CD4-positive, alpha-beta T cell (primary cell): ENCODE measurements at regions not wholly inside any gene's neighbourhood (a gene's known extent, or its start where the extent isn't known, plus 50 kb on each side); places are given as distances from the start of the nearest gene placed in this dataset.
"Not testable (repeated sequence)": the region's sequence is repeated elsewhere in the genome, so short reads cannot be mapped to it uniquely, and the experiment has no call there.

Experiments
- ATAC-seq: fragments of 200-7000 bp; cut with Tn5 transposase; one replicate; pipeline ENCODE4 v1.10.0; 2022; ENCODE audit warnings: mild to moderate bottlenecking; ENCODE audit not compliant: poor library complexity
- CTCF ChIA-PET: fragments of 350-600 bp; sonication (Branson Sonifier 250); formaldehyde crosslinking; loops from one replicate; lab custom pipeline; 2021; ENCODE audit warnings: antibody characterized with exemption, inconsistent platforms; lab: Charles Lee
- POLR2A ChIA-PET: fragments of 350-600 bp; sonication (Branson Sonifier 250); formaldehyde crosslinking; loops from one replicate; lab custom pipeline; 2021; ENCODE audit warnings: antibody characterized with exemption, inconsistent platforms; lab: Charles Lee
- DNase-seq, 14 experiments: peaks; one replicate each; pipeline ENCODE4 v3.0.0-alpha.2; 2013 to 2020; ENCODE audit warnings: mixed read lengths in 2 of 14
- H3K27ac ChIP-seq, 2 donors: one replicate each; pipeline versions ENCODE4 v1.5.1 to v1.7.0; 2013; ENCODE audit warnings: low read length in 2 of 2, low read depth in 1 of 2, mild to moderate bottlenecking in 1 of 2
- H3K27me3 ChIP-seq, 2 experiments: 1 replicate in 1 of 2; 2 replicates in 1 of 2; pipeline versions ENCODE4 v1.6.1 to v1.7.0; 2013; ENCODE audit warnings: low read length in 2 of 2, control low read depth in 1 of 2, mild to moderate bottlenecking in 1 of 2, moderate library complexity in 1 of 2; ENCODE audit not compliant: insufficient read depth in 2 of 2, control insufficient read depth in 1 of 2
- H3K36me3 ChIP-seq: one replicate; pipeline ENCODE4 v1.6.1; 2013; ENCODE audit warnings: low read length, control low read depth; ENCODE audit not compliant: insufficient read depth
- H3K4me1 ChIP-seq: one replicate; pipeline ENCODE4 v1.6.1; 2013; ENCODE audit warnings: low read length, control low read depth; ENCODE audit not compliant: insufficient read depth
- H3K4me3 ChIP-seq: one replicate; pipeline ENCODE4 v1.5.1; 2013; ENCODE audit warnings: mild to moderate bottlenecking, low read length, moderate library complexity
- H3K9me3 ChIP-seq, 2 experiments: 1 replicate in 1 of 2; 2 replicates in 1 of 2; pipeline versions ENCODE4 v1.6.1 to v1.7.0; 2013; ENCODE audit warnings: low read length in 2 of 2, mild to moderate bottlenecking in 2 of 2, control low read depth in 1 of 2, moderate library complexity in 1 of 2; ENCODE audit not compliant: control insufficient read depth in 1 of 2, insufficient read depth in 1 of 2
- H3K27ac Mint-ChIP-seq: one replicate; pipeline ENCODE4 v1.8.0; 2020; ENCODE audit warnings: mixed read lengths
- H3K27me3 Mint-ChIP-seq: one replicate; pipeline ENCODE4 v1.8.0; 2021; ENCODE audit warnings: mixed read lengths
- H3K36me3 Mint-ChIP-seq: one replicate; pipeline ENCODE4 v1.8.0; 2021; ENCODE audit warnings: low read depth, mixed read lengths
- H3K4me1 Mint-ChIP-seq: one replicate; pipeline ENCODE4 v1.8.0; 2021; ENCODE audit warnings: low read depth, mixed read lengths
- H3K4me3 Mint-ChIP-seq: one replicate; pipeline ENCODE4 v1.8.0; 2020; ENCODE audit warnings: mild to moderate bottlenecking, mixed read lengths
- H3K9me3 Mint-ChIP-seq: one replicate; pipeline ENCODE4 v1.8.0; 2020; ENCODE audit warnings: mixed read lengths
- intact Hi-C, 2 experiments: fragments of 100-400 bp; cut with DNase I in 1 of 2; cut with micrococcal nuclease in 1 of 2; formaldehyde crosslinking; loops; one replicate each; pipeline versions ENCODE4 v1.15.1 to v1.9.0; 2023 to 2025; cut with DNase I, micrococcal nuclease
- TF ChIP-seq, protein P1 (sequence below): fragments of 200-600 bp; IDR thresholded peaks from one replicate; pipeline ENCODE4 v1.8.0; 2022; ENCODE audit warnings: antibody characterized with exemption, mild to moderate bottlenecking

GRCh38 chr1:148320079-148320478, 163.0 kb downstream of the PPIAL4G start:
- peaks cover 16% of the 10 kb centered on the region for H3K4me1 ChIP-seq
- H3K36me3 ChIP-seq, H3K4me3 ChIP-seq, H3K27ac ChIP-seq, H3K9me3 ChIP-seq, DNase-seq, CTCF ChIA-PET, H3K9me3 Mint-ChIP-seq, H3K27me3 ChIP-seq, H3K4me3 Mint-ChIP-seq, POLR2A ChIA-PET, intact Hi-C loops, H3K27ac Mint-ChIP-seq, ATAC-seq, H3K36me3 Mint-ChIP-seq: not testable (repeated sequence)
- H3K4me1 Mint-ChIP-seq = peaks cover 22% of the 10 kb centered on the region
- H3K27me3 Mint-ChIP-seq = peaks cover 26% of the 10 kb centered on the region

DNA sequence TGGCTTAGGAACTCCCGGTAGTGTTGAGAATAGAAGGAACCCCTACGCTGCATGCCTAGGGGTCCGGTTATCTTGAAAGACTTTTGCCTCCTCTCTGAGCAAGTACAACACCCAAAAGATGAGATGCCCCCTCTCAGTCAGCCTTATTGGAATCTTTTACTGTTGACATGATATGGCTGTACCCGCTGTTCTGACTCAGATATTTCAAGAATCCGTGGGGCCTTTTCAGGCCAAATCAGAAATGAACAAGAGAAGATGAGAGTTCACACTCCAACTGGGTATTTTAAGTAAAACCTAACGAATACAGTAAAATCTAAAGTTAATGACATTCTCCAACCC, 164.2 kb downstream of the PPIAL4G start:
- H3K27me3 ChIP-seq = peaks cover 0 to 6% of the 10 kb centered on the region in 2 experiments
- peak overlapping the region; percentile 67 for H3K4me3 ChIP-seq
- ATAC-seq (no peak), DNase-seq (no peak)
- peaks cover 16% of the 10 kb centered on the region for H3K4me1 ChIP-seq
- ChIA-PET POLR2A (interaction anchor here (1.3 to 1.9 kb wide), 4 partner anchors 15 to 56 kb away, joined by 3 to 32 read pairs (median 4); no protein-coding TSS in a partner anchor), CTCF (no interaction called here)
- no peak overlapping the region for H3K27ac ChIP-seq
- peak overlapping the region; percentile 29 for H3K27ac Mint-ChIP-seq
- TF ChIP-seq, protein P1, sequence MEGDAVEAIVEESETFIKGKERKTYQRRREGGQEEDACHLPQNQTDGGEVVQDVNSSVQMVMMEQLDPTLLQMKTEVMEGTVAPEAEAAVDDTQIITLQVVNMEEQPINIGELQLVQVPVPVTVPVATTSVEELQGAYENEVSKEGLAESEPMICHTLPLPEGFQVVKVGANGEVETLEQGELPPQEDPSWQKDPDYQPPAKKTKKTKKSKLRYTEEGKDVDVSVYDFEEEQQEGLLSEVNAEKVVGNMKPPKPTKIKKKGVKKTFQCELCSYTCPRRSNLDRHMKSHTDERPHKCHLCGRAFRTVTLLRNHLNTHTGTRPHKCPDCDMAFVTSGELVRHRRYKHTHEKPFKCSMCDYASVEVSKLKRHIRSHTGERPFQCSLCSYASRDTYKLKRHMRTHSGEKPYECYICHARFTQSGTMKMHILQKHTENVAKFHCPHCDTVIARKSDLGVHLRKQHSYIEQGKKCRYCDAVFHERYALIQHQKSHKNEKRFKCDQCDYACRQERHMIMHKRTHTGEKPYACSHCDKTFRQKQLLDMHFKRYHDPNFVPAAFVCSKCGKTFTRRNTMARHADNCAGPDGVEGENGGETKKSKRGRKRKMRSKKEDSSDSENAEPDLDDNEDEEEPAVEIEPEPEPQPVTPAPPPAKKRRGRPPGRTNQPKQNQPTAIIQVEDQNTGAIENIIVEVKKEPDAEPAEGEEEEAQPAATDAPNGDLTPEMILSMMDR = no peak
- H3K4me3 Mint-ChIP-seq = peak overlapping the region; percentile 94
- no peaks in the 10 kb centered on the region for H3K9me3 Mint-ChIP-seq
- intact Hi-C loops = no loop called here
- H3K27me3 Mint-ChIP-seq = peaks cover 31% of the 10 kb centered on the region
- H3K9me3 ChIP-seq = peaks cover 0 to 7% of the 10 kb centered on the region in 2 experiments
- H3K36me3 ChIP-seq = no peaks in the 10 kb centered on the region
- no peaks in the 10 kb centered on the region for H3K36me3 Mint-ChIP-seq
- H3K4me1 Mint-ChIP-seq = peaks cover 22% of the 10 kb centered on the region

DNA sequence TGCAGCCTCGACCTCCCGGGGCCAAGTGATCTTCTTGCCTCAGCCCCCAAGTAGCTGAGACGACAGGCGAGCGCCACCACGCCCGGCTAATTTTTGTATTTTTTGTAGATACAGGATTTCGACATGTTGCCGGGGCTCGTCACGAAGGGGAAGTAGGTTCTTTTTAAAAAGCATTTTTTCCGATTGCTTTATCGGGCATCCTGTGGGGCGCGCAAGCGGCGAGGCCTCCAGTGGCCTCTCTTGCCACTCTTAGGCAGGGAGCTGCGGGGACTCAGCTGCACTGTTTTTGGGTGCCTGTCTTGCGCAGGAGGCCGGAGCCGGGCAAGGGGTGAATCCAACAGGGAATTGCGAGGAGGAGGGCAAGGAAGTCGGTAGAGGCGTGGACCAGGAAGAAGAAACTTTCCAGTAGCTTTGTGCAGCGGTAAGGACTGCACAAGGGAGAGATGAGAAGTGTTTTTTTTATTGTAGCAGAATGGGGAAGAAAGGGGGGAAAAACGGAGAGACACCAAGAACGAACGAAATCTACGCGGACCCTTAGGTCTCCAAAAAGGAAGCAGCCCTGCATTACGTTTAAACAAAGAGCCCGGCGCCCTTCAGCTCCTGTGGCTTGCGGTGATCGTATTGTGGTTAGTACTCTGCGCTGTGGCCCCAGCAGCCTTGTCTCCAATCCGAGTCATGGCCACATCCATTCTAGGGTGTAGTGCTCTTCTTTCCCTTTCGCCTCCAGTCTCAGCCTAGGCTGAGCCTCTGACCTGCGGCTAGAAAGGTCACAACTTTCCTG, 164.8 kb downstream of the PPIAL4G start:
- ATAC-seq (peak; percentile 85), DNase-seq (peak; percentile 25 to 79 (median 40))
- peaks cover 16% of the 10 kb centered on the region for H3K4me1 ChIP-seq
- no peaks in the 10 kb centered on the region for H3K9me3 Mint-ChIP-seq
- H3K4me3 ChIP-seq = peak overlapping the region; percentile 67
- H3K9me3 ChIP-seq = peaks cover 0 to 7% of the 10 kb centered on the region in 2 experiments
- intact Hi-C loops = no loop called here
- H3K4me1 Mint-ChIP-seq = peaks cover 22% of the 10 kb centered on the region
- TF ChIP-seq, protein P1 = no peak
- CTCF ChIA-PET = no interaction called here
- H3K27ac ChIP-seq = no peak overlapping the region
- H3K27me3 ChIP-seq = peaks cover 0 to 6% of the 10 kb centered on the region in 2 experiments
- POLR2A ChIA-PET = interaction anchor here (1.3 to 1.9 kb wide), 4 partner anchors 15 to 55 kb away, joined by 3 to 32 read pairs (median 4); no protein-coding TSS in a partner anchor
- peak overlapping the region; percentile 29 for H3K27ac Mint-ChIP-seq
- no peaks in the 10 kb centered on the region for H3K36me3 Mint-ChIP-seq
- H3K4me3 Mint-ChIP-seq = peak overlapping the region; percentile 94
- H3K36me3 ChIP-seq = no peaks in the 10 kb centered on the region
- peaks cover 33% of the 10 kb centered on the region for H3K27me3 Mint-ChIP-seq
